SJCRH30 (cell line): ENCODE measurements at regions not wholly inside any gene's neighbourhood (a gene's known extent, or its start where the extent isn't known, plus 50 kb on each side); places are given as distances from the start of the nearest gene placed in this dataset.
"Not testable (repeated sequence)": the region's sequence is repeated elsewhere in the genome, so short reads cannot be mapped to it uniquely, and the experiment has no call there.

Source experiments
- DNase-seq, 2 experiments: peaks; one replicate each; pipeline ENCODE4 v3.0.0-alpha.2; 2015 to 2020
- H3K27ac ChIP-seq: fragments of 250-450 bp; sonication (Bioruptor Pico); 2 replicates; pipeline ENCODE4 v1.5.1; 2020; ENCODE audit warnings: mild to moderate bottlenecking, moderate library complexity
- H3K27me3 ChIP-seq: fragments of 250-450 bp; sonication (Bioruptor Pico); 2 replicates; pipeline ENCODE4 v1.5.1; 2020; ENCODE audit warnings: mild to moderate bottlenecking, moderate library complexity
- H3K36me3 ChIP-seq: fragments of 250-450 bp; sonication (Bioruptor Pico); 2 replicates; pipeline ENCODE4 v1.5.1; 2020; ENCODE audit warnings: mild to moderate bottlenecking, moderate library complexity
- H3K4me1 ChIP-seq: fragments of 250-450 bp; sonication (Bioruptor Pico); 2 replicates; pipeline ENCODE4 v1.5.1; 2020; ENCODE audit warnings: mild to moderate bottlenecking, moderate library complexity
- H3K4me3 ChIP-seq: fragments of 250-450 bp; sonication (Bioruptor Pico); 2 replicates; pipeline ENCODE4 v1.5.1; 2020; ENCODE audit warnings: mild to moderate bottlenecking, moderate library complexity
- H3K9me3 ChIP-seq: fragments of 250-450 bp; sonication (Bioruptor Pico); replicated peaks from 2 replicates; pipeline ENCODE4 v1.5.1; 2020; ENCODE audit warnings: mild to moderate bottlenecking, moderate library complexity

GRCh38 chr14:95597784-95598211 is 62.9 kb downstream of the GLRX5 start:
- Histone ChIP-seq H3K36me3 (no peaks in the 10 kb centered on the region), H3K4me3 (no peak overlapping the region), H3K9me3 (no peaks in the 10 kb centered on the region), H3K4me1 (no peaks in the 10 kb centered on the region), H3K27me3 (no peaks in the 10 kb centered on the region), H3K27ac (no peak overlapping the region)
- no peak for DNase-seq

GRCh38 chr14:95601650-95602049 is 66.8 kb downstream of the GLRX5 start:
- Histone ChIP-seq H3K9me3 (no peaks in the 10 kb centered on the region), H3K27ac (no peak overlapping the region), H3K4me1 (no peaks in the 10 kb centered on the region), H3K27me3 (no peaks in the 10 kb centered on the region), H3K4me3 (no peak overlapping the region), H3K36me3 (no peaks in the 10 kb centered on the region)
- DNase-seq = no peak

- no peak overlapping the region for H3K4me3 ChIP-seq
- no peaks in the 10 kb centered on the region for H3K36me3 ChIP-seq
- H3K4me1 ChIP-seq = no peaks in the 10 kb centered on the region
- no peak overlapping the region for H3K27ac ChIP-seq
- no peaks in the 10 kb centered on the region for H3K27me3 ChIP-seq
- no peaks in the 10 kb centered on the region for H3K9me3 ChIP-seq
- DNase-seq = no peak
Observed at GRCh38 chr14:95603415-95603814, 68.6 kb downstream of the GLRX5 start.

- no peak overlapping the region for H3K4me3 ChIP-seq
- no peaks in the 10 kb centered on the region for H3K27me3 ChIP-seq
- H3K9me3 ChIP-seq = no peaks in the 10 kb centered on the region
- no peaks in the 10 kb centered on the region for H3K36me3 ChIP-seq
- no peak overlapping the region for H3K27ac ChIP-seq
- DNase-seq = no peak
- no peaks in the 10 kb centered on the region for H3K4me1 ChIP-seq
Observed at GRCh38 chr14:95606266-95606665, 71.4 kb downstream of the GLRX5 start.

- Histone ChIP-seq H3K27me3 (no peaks in the 10 kb centered on the region), H3K27ac (no peak overlapping the region), H3K9me3 (no peaks in the 10 kb centered on the region), H3K36me3 (no peaks in the 10 kb centered on the region), H3K4me3 (no peak overlapping the region), H3K4me1 (no peaks in the 10 kb centered on the region)
- no peak for DNase-seq
Observed at GRCh38 chr14:95608637-95609235, 73.9 kb downstream of the GLRX5 start.

- DNase-seq = peak; percentile 27 to 58
- Histone ChIP-seq H3K27me3 (no peaks in the 10 kb centered on the region), H3K9me3 (no peaks in the 10 kb centered on the region), H3K27ac (no peak overlapping the region), H3K4me1 (no peaks in the 10 kb centered on the region), H3K4me3 (no peak overlapping the region), H3K36me3 (no peaks in the 10 kb centered on the region)
Observed at GRCh38 chr14:95609398-95609990, 74.6 kb downstream of the GLRX5 start.

- Histone ChIP-seq H3K9me3 (no peaks in the 10 kb centered on the region), H3K27ac (no peak overlapping the region), H3K4me1 (no peaks in the 10 kb centered on the region; the same call in 1 of the 2 replicates), H3K27me3 (0 out of 2 replicates have a peak, but pooled peaks cover 3% of the 10 kb centered on the region), H3K36me3 (no peaks in the 10 kb centered on the region), H3K4me3 (no peak overlapping the region)
- DNase-seq = no peak
Observed at GRCh38 chr14:95611293-95611880, 74.8 kb upstream of the TCL1B start.

- Histone ChIP-seq H3K4me3 (no peak overlapping the region), H3K36me3 (no peaks in the 10 kb centered on the region), H3K4me1 (peaks cover 3% of the 10 kb centered on the region; the same call in 1 of the 2 replicates), H3K27me3 (0 out of 2 replicates have a peak, but pooled peaks cover 3% of the 10 kb centered on the region), H3K27ac (no peak overlapping the region), H3K9me3 (no peaks in the 10 kb centered on the region)
- no peak for DNase-seq
Observed at GRCh38 chr14:95614349-95614748, 71.9 kb upstream of the TCL1B start.

GRCh38 chr14:95616745-95617144 is 69.5 kb upstream of the TCL1B start:
- H3K27ac ChIP-seq = no peak overlapping the region
- H3K27me3 ChIP-seq = 0 out of 2 replicates have a peak, but pooled peaks cover 3% of the 10 kb centered on the region
- no peak overlapping the region for H3K4me3 ChIP-seq
- no peak for DNase-seq
- peaks cover 3% of the 10 kb centered on the region; the same call in 1 of the 2 replicates for H3K4me1 ChIP-seq
- H3K36me3 ChIP-seq = no peaks in the 10 kb centered on the region
- H3K9me3 ChIP-seq = no peaks in the 10 kb centered on the region

GRCh38 chr14:95619785-95620417 is 66.3 kb upstream of the TCL1B start:
- H3K27ac ChIP-seq = no peak overlapping the region
- H3K36me3 ChIP-seq = no peaks in the 10 kb centered on the region
- H3K4me1 ChIP-seq = peaks cover 3% of the 10 kb centered on the region; the same call in 1 of the 2 replicates
- H3K27me3 ChIP-seq = 0 out of 2 replicates have a peak, but pooled peaks cover 3% of the 10 kb centered on the region
- no peak overlapping the region for H3K4me3 ChIP-seq
- no peak for DNase-seq
- no peaks in the 10 kb centered on the region for H3K9me3 ChIP-seq

GRCh38 chr14:95620659-95621059 is 65.6 kb upstream of the TCL1B start:
- no peak overlapping the region for H3K27ac ChIP-seq
- no peak overlapping the region for H3K4me3 ChIP-seq
- no peaks in the 10 kb centered on the region for H3K9me3 ChIP-seq
- no peaks in the 10 kb centered on the region for H3K36me3 ChIP-seq
- DNase-seq = no peak
- 0 out of 2 replicates have a peak, but pooled peaks cover 3% of the 10 kb centered on the region for H3K27me3 ChIP-seq
- peaks cover 3% of the 10 kb centered on the region; the same call in 1 of the 2 replicates for H3K4me1 ChIP-seq

GRCh38 chr14:95623195-95623594 is 63.0 kb upstream of the TCL1B start:
- Histone ChIP-seq H3K27me3 (no peaks in the 10 kb centered on the region), H3K4me3 (no peak overlapping the region), H3K4me1 (no peaks in the 10 kb centered on the region), H3K36me3 (no peaks in the 10 kb centered on the region), H3K9me3 (no peaks in the 10 kb centered on the region), H3K27ac (no peak overlapping the region)
- DNase-seq = no peak

- H3K36me3 ChIP-seq, H3K9me3 ChIP-seq, H3K4me1 ChIP-seq, H3K27ac ChIP-seq, H3K4me3 ChIP-seq, DNase-seq, H3K27me3 ChIP-seq: not testable (repeated sequence)
Observed at GRCh38 chr14:95625710-95626109, 60.5 kb upstream of the TCL1B start.

- Histone ChIP-seq H3K27ac (no peak overlapping the region), H3K27me3 (no peaks in the 10 kb centered on the region), H3K36me3 (no peaks in the 10 kb centered on the region), H3K4me1 (no peaks in the 10 kb centered on the region), H3K9me3 (no peaks in the 10 kb centered on the region), H3K4me3 (no peak overlapping the region)
- DNase-seq = no peak
Observed at GRCh38 chr14:95635051-95635450, 51.2 kb upstream of the TCL1B start.
